Activated T-cell treated with anti-CD3 and anti-CD28 coated beads for 48 hours (primary cell): ENCODE measurements at regions not wholly inside any gene's neighbourhood (a gene's known extent, or its start where the extent isn't known, plus 50 kb on each side); places are given as distances from the start of the nearest gene placed in this dataset.
"Not testable (repeated sequence)": the region's sequence is repeated elsewhere in the genome, so short reads cannot be mapped to it uniquely, and the experiment has no call there.

Experiments
- DNase-seq: peaks from one replicate; pipeline ENCODE4 v3.0.0-alpha.2; 2020; ENCODE audit warnings: low read depth

DNA sequence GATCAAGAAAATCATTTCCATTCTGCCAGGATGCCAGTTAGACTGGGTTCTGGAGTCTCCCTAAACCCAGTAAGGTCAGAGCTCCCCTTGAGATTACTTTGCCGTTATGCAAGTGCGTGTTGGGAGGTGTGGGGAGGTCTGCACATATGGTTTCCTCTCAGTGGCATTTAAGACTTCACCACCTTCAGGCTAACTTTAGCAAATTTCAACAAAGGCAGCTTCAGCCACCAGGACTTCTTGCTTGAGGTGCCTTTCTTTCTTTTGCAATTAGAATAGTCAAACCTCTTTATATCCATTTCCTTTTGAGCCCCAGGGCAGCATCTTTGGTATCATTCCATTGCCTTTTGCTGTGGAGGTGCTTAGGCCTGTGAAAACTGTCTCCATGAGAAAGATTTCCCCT, 117.2 kb upstream of the CCND2 start:
- no peak for DNase-seq

DNA sequence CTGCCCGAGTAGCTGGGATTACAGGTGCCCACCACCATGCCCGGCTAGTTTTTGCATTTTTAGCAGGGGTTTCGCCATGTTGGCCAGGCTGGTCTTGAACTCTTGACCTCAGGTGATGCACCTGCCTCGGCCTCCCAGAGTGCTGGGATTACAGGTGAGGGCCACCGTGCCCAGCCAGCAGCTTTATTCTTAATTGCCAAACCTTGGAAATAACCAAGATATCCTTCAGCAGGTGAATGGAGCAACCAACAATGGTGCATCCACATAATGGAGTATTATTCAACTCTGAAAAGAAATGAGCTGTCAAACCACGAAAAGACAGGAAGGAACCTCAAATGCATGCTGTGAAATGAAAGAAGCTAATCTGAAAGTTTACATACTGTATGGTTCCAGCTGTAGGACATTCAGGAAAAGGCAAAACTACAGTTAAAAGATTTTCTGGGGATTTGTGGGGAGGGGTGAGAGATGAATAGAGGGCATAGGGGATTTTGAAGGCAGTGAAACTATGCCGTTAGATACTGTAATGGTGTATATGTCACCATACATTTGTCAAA, 118.8 kb upstream of the CCND2 start:
- DNase-seq, result no peak

DNA sequence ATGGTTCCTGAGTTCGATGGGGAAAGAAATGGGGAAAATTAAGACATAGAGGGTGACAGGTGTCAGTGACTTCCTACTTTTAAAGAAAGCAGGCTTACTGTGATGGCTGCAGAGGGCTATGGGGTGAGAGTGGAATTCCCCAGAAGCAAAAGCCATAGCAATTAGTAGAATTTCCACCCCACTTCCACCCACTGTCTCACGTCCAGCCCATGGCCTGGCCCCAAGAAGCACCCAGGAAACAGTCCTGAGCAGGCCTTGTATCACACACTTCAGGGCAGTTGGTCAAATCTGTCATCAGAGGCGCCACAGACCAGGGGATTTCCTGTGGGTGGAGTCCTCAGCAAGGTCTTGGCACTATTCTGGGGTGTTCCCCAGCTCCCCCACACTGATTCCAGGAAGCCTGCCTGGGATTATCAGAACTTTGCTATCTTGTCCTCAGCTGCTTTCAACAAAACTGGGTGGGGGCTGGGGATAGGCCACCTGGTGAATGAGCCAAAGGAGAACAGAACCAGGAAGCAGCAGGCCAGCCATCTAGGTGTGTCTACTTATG, 120.1 kb upstream of the CCND2 start:
- peak; percentile 65 for DNase-seq

DNA sequence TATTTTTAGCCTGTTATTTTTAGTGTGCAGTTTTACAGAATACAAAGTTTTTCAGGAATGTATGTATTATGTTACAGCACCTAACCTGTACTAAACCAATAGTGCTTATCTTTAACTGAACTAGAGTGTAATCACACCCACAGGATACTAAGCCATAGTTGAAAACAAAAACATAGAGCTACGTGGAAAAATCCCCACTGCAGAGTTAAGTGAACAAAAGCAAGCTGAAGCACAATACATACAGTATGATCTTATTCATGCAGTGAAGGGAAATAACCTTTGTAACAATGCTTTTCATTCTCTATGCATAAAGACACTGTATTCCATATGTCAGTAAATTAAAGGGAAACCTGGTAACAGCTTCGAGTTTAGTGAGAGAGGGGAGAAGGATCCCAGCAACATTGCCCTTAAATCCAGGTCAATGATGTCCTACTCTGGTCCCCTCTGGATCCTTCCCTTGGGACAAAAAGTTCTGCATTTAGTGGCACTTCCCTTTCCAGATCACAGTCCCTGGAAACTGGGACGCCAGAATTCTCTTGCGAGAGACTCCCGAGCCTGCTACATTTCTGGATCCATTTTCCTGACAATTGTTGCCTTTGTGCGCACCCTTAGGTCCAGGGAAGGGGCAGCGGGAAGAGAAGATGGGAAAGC, 121.3 kb upstream of the CCND2 start:
- DNase-seq, result no peak

DNA sequence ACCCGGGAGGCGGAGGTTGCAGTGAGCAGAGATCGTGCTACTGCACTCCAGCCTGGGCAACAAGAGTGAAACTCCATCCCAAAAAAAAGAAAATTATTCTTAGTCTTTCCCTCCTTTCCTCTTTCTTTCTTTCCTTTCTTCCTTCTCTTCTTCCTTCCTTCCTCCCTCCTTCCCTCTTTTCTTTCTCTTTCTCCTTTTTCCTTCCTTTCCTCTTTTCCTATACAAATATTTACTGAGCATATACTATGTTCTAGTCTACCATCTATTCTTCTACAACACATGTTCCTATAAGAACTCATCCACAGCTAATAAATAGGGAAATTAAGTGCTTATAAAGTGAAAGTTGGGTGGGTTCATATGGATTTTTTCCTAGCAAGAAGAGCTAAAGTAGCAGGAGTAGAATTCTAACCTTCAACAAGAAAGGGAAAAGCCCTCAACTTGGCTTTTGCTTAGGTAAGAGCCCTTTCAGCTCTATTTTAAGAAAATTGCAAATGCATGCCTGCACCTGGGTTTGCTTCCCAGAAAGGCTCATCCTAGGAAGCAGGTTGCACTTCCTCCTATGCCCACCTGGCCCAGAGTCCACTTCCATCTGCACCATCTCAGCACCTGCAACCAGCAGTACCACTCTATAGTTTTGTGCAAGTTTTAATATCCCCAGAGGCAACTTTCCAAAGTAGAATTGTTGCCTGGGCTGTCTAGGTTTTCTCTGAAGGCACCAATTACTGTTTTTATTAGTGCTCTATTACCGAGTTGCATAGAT, 122.0 kb upstream of the CCND2 start:
- DNase-seq, result no peak

DNA sequence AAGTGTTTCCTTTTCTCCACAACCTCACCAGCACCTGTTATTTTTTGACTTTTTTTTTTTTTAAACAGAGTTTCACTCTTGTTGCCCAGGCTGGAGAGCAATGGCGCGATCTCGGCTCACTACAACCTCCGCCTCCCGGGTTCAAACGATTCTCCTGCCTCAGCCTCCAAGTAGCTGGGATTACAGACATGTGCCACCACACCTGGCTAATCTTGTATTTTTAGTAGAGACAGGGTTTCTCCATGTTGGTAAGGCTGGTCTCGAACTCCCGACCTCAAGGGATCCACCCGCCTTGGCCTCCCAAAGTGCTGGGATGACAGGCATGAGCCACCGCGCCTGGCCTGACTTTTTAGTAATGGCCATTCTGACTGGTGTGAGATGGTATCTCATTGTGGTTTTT, 123.2 kb upstream of the CCND2 start:
- not testable (repeated sequence) for DNase-seq

DNA sequence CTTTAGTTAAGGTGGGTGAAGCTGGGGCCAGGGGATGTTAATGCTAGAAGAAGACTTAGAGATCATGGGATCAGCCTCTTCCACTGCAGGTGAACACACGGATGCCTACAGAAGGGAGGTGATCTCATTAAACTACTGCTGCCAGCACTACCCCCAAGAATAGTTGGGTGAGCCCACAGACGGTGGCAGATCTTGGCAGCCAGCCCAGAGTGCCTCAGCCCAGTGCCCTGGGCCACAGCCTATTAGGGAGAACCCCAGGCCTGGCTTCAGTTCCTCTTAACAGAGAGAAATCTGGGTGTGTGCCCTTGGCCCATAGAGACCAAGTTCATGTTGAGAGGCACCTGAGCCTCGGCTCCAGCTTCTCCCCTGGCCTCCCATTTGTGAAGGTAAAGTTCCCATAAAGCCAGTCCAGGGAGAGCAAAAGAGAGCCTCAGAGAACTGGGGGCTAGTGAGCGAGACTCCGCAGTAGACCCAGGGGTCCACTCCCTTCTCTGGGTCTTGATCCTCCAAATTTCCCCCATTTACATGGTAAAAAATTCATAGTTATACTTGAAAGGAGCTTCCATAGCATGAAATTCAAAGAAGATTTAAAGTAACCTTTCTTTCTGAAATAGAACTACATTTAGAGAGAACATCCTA, 125.0 kb upstream of the CCND2 start:
- no peak for DNase-seq

DNA sequence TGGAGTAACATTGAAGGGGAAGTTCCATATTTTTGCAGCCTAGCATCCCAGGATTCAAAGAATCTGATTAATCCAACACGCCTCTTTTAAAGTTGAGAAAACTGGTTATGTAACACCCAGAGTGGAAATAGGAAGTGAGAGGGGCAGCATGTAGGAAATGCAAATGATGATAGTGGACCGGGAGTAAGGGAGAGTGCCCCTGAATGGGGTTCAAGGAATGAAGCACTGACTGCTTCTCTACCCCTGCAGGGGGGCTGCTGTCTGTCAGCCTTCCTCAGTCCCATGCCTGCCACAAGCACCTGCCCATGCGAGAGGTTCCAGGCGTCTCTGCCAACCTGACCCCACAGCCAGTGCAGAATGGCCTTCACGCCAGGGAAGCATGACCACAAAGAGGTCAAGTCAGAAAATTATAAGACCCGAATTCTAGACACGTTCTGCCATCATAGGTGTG, 126.5 kb upstream of the CCND2 start:
- DNase-seq, result no peak

DNA sequence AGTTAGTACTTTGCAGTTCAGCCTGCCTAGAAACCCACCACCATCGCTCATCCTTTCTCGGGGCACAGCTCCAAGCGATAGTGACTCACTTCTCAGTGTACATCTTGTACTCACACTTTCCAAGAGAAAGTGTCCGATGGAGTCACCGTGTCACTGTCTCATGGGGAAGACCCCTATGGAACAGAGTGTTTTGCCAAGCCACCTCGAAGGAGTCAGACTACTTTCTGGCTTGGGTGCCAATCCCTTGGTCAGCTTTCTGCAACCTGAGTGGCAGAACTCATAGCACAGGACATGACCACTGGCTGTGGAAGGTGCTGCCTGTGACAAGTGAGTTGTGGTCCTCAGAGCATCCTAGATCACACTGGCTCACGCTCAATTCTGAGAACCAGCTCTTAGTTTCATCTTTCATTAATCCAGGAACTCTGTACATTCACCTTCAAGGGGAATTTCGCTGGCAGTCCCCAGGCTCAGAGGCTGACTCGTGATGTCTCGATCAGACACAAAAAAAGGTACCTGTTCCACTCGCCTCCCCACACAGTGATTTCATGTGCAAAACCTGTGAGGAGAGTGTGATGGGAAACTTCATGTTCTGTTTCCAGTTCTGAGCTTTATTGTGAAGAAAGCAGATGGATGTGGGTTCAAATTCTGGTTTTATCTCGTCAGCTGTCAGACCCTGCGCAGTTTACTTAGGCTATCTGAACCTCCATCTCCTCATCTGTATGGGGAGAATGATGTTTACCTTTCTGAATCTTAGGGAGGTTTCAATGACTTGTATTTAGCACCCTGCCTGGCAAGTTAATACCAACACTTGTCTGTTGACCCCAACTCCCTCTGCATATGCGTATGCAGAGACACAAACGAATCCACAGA, 127.3 kb upstream of the CCND2 start:
- DNase-seq, result peak; percentile 58

DNA sequence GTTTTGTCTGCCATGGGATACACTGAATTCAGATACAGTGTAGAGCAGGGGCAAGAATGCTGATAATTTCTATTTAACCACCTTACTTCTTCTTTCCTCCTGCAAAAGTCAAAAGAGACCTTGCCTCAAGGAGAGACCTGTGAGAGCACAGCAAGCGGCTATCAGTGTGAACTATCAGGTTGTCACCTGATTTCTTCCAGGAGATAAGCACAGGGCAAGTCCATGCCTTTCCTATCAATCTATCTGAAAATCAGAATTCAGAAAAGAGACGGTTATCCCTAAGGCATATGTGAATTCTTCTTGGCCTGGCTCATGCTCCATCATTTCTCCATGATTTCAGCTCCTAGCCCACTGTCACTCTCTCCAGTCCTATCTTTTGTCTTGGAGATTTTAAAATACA, 128.9 kb upstream of the CCND2 start:
- DNase-seq, result no peak

DNA sequence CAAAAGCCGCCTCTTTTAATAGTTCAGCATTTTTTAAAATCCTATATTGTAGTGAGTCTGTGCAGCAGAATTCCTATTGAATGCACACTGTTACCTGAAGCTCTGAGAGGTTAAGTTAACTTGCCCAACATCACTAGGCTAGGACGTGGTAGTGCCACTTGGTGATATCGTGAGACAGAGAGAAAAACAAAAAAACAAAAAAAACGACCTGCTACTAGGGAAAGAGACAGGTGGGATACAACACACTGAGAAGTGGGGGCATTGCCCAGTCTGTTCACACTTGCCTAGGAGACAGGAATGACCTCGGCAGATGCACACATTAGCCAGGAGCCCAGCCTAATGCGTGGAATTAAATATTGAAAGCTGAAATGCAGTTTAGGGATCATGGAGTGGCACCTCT, 129.7 kb upstream of the CCND2 start:
- DNase-seq, result no peak

DNA sequence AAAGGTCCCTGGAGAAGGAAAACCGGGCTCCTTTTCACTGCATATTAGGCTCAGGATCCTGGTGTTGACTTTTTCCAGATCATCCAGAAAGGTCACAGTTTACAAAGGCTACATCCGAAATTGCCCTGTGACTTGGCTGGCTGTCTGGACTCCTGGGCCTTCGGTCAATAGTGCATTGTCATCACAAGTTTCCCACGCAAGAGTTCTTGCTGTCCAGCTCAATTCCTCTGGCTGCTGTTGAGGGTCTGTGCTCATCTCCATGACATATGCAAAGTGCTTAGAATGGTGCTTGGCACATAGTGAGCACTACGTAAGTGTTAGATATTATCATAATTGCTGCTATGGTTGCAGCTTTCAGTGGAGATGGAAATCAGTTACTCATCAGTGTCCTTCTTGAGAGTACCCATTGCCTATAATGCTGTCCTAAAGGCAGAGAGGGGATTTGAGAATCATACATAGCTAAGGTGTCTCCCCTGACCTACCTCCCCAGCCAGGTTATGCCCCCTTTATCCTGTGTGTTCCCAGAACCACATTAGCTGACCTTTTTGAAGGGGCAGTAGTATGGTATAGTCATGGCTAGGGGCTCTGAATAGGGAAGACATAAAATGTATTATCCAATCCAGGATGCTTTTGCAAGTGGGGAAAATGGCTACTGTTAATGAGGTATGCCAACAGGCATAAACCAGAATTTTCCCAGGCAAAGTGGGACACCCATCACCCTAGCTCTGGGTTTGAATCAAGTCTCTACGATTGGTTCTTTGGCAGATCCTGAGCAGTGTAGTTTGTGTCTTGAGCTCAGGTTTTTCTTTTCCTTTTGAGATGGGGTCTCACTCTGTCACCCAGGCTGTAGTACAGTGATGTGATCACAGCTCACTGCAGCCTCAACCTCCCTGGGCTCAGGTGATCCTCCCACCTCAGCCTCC, 132.0 kb upstream of the CCND2 start:
- DNase-seq, result no peak

DNA sequence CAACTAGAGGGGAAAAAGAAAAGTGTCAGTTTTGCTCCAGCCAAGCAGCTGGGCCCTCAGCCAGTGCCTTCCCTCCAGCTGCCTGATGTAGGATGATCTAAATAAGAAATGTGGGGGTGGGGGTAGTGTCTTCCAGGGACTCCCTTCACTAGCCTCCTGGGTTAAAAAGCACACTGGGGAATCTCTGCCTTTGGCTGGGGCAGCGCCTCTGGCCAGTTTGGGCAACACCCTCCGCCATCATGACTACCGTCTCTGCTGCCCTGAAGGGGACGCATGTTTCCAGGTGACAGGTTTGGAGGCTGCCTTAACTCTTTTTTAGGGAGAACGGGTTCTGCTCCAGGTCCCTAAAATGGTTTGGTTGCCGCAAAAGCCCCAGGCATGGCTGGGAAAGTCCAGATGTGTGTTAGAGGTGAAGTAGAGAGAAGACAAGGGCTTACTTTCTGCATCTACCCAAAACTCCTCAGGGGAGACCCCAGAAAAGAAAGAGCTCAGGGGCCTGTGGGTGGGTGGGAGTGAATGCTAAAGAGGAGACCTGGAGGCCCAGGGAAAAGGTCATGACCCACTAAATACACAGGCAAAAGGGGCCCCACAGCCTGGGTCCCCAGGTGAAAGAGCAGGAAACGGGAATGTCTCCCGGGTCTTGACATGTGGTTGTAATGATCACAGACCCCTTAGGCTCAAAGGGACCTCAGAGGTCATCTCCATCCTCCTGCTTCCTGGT, 132.8 kb upstream of the CCND2 start:
- no peak for DNase-seq

DNA sequence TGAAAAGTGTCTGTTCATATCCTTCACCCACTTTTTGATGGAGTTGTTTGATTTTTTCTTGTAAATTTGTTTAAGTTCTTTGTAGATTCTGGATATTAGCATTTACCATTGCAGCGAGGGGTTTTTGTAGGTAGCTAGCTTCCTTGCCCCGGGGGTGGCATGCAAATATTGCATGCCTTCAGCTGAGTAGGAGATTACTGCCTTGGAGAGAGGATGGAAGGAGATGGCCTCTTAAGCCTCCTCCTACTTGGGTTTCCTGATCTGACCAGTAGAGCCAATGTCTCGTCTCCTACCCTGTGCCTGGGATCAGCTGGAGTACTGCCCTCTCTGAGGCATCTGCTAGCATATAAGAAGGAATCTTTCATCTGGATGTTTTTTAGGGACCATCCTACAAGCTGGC, 134.4 kb upstream of the CCND2 start:
- DNase-seq, result no peak

DNA sequence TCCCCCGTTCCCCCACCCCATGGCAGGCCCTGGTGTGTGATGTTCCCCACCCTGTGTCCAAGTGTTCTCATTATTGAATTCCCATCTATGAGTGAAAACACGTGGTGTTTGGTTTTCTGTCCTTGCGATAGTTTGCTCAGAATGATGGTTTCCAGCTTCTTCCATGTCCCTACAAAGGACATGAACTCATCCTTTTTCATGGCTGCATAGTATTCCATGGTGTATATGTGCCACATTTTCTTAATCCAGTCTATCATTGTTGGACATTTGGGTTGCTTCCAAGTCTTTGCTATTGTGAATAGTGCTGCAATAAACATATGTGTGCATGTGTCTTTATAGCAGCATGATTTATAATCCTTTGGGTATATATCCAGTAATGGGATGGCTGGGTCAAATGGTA, 135.0 kb upstream of the CCND2 start:
- DNase-seq, result not testable (repeated sequence)

DNA sequence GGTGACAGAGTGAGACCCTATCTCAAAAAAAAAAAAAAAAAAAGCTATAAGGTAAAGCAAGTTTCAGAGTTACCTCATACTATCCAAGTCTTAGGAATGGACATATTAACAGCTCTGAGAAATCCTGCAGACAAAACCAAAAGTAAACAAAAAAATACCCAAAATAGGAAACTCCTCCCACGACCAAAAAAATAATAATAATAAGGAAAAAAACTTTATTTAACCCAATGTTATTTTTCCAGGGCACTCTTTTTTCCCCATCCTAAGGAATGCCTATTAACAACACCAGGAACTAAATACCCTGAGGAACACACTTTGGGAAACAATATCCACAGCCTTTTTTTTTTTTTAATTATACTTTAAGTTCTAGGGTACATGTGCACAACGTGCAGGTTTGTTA, 135.5 kb upstream of the CCND2 start:
- no peak for DNase-seq

DNA sequence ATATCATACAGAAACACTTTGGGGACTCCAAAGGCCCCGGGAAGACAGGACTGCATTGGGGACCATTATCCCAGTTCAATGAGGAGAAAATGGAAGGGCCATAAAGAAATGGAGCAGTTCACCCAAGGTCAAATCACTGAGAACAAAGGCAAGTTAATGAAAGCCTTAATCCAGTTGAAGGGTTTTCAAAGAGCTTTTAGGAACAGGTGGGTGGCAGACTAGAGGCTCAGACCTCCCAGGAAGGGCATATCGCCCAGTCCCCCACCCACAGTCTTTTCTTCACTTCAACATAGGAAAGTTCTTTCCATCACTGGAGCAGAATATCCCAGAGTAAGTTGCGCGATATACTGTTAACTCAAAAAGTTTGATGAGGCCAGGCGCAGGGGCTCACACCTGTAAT, 136.1 kb upstream of the CCND2 start:
- no peak for DNase-seq

DNA sequence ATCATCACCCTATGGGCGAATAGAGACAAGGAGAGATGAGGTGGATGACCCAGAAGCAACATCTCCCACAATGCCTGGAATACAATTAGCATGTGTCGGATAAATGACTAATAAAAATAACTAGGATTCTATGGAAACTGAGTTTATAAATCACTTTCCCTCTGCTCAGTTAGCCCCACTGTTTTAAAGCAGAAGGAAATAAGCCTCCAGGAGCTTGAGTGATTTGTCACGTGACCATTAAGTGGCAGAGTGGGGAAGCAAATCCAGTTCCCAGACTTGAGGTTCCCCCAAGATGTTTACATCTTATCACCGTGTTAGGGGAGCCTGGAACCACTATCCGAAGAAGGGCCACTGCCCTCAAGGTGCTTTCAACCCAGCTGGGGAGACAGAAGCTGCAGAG, 136.5 kb upstream of the CCND2 start:
- DNase-seq, result no peak

DNA sequence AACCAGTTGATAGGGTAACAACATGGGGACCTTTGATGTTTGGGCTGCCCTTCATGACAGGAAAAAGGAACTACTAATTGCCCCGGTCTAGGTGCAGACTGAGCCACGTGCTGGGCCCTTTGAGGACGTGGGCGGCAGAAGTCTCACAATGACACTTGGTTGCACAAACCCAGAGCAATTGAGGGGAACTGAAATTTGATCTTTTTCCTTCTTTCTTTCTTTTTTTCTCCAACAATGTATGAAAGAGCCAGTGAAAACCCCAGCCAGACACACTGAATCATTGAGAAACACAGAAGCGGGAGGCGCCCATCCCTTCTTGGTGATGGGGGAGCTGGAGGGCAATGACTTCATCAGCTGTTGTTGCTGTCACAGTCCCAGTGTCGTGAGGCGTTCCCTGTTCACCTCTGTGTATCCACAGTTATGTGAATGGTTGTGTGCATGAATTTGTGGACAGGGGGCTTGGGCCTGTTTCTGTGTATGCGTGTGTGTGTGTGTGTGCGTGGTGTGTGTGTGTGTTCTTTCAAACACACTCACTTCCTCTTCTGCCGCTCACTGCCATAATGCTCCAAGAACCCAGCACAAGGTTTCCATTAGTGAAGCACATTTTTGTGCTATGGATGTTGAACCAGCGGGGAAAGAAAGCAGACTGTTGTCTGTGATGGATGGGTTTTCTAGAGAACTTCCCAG, 137.5 kb upstream of the CCND2 start:
- peak; percentile 73 for DNase-seq
